ENCODE measurements at regions not wholly inside any gene's neighbourhood (a gene's known extent, or its start where the extent isn't known, plus 50 kb on each side); places are given as distances from the start of the nearest gene placed in this dataset.

GRCh38 chr2:220226076-220226475, 598.6 kb downstream of the SLC4A3 start:
- TF ChIP-seq POLR2A (IDR thresholded peaks at IDR 0.05) = no peak
- intact Hi-C loops (cut with DNase I; ENCODE audit: low total_unique reads) (no loop called here), in situ Hi-C loops (cut with MboI; ENCODE audit: low sequenced_read_pairs in 4 of 4) (no loop called here)
- Histone ChIP-seq H3K36me3 (no peaks in the 10 kb centered on the region), H3K27ac (no peak overlapping the region), H3K4me3 (no peak overlapping the region), H3K9me3 (no peaks in the 10 kb centered on the region), H3K4me1 (no peaks in the 10 kb centered on the region), H3K27me3 (no peaks in the 10 kb centered on the region)
- DNase-seq (no peak), ATAC-seq (no peak)

DNA sequence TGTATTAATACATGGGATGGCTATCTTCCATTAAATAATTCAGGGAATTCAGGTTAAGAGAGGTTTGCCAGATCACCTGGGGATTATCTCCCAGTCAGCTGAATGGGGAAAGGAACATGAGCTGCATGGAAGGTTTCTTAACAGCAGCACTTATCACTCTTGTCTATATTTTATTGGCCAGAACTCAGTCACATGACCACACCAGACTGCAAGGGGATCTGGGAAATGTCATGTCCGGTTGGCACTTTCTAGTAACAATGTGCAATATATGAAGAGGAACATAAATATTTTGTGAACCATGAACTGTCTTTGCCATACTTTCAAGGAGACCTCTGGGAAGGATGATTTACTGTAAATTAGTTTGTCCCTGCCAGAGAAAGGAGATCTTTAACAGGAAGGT, 599.1 kb downstream of the SLC4A3 start:
- DNase-seq (no peak), ATAC-seq (no peak)
- in situ Hi-C loops (cut with MboI; ENCODE audit: low sequenced_read_pairs in 4 of 4) = no loop called here
- Histone ChIP-seq H3K27me3 (no peaks in the 10 kb centered on the region), H3K4me3 (no peak overlapping the region), H3K36me3 (no peaks in the 10 kb centered on the region), H3K4me1 (no peaks in the 10 kb centered on the region), H3K9me3 (no peaks in the 10 kb centered on the region), H3K27ac (no peak overlapping the region)
- intact Hi-C loops (cut with DNase I; ENCODE audit: low total_unique reads) = no loop called here
- TF ChIP-seq POLR2A (IDR thresholded peaks at IDR 0.05) (no peak), CTCF (IDR thresholded peaks at IDR 0.05 in 4 of 5, conservative IDR thresholded peaks at IDR 0.05 in 1 of 5) (no peak)

- no peak for TF ChIP-seq POLR2A (IDR thresholded peaks at IDR 0.05)
- TF ChIP-seq CTCF (IDR thresholded peaks at IDR 0.05 in 4 of 5, conservative IDR thresholded peaks at IDR 0.05 in 1 of 5) = no peak
- Histone ChIP-seq H3K4me3 (no peak overlapping the region), H3K27ac (no peak overlapping the region), H3K4me1 (no peaks in the 10 kb centered on the region), H3K36me3 (no peaks in the 10 kb centered on the region), H3K27me3 (no peaks in the 10 kb centered on the region), H3K9me3 (no peaks in the 10 kb centered on the region)
- in situ Hi-C loops (cut with MboI; ENCODE audit: low sequenced_read_pairs in 4 of 4) = no loop called here
- DNase-seq (no peak), ATAC-seq (no peak)
- intact Hi-C loops (cut with DNase I; ENCODE audit: low total_unique reads) = no loop called here
These were observed 600.0 kb downstream of the SLC4A3 start for GRCh38 chr2:220227266-220227920.

- Histone ChIP-seq H3K4me3 (no peak overlapping the region), H3K27ac (no peak overlapping the region), H3K4me1 (no peaks in the 10 kb centered on the region), H3K9me3 (no peaks in the 10 kb centered on the region), H3K36me3 (no peaks in the 10 kb centered on the region), H3K27me3 (no peaks in the 10 kb centered on the region)
- TF ChIP-seq POLR2A (IDR thresholded peaks at IDR 0.05) (no peak), CTCF (IDR thresholded peaks at IDR 0.05 in 4 of 5, conservative IDR thresholded peaks at IDR 0.05 in 1 of 5) (no peak)
- no peak for ATAC-seq
- intact Hi-C loops (cut with DNase I; ENCODE audit: low total_unique reads) = no loop called here
- in situ Hi-C loops (cut with MboI; ENCODE audit: low sequenced_read_pairs in 4 of 4) = no loop called here
- no peak for DNase-seq
These were observed 601.0 kb downstream of the SLC4A3 start for GRCh38 chr2:220228310-220229006.

DNA sequence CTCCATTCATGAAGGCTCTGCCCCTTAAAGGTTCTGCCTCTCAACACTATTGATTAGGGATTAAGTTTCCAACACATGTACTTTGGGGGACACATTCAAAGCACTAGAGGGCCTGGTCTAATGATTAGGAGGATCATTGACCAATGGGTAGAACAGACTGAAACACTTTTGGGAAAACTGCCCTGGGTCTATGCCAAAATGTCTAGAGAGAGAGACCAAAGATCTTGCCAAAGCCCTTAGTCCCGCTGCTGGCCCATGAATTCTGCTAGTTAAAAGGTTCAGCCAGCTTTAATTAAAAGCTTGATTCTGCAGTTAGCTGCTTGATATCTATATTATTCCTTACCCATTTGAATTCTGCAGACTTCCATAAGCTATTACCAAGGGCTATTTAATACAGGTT, 613.2 kb downstream of the SLC4A3 start:
- H3K9me3 ChIP-seq = no peaks in the 10 kb centered on the region
- no peak overlapping the region for H3K27ac ChIP-seq
- H3K4me1 ChIP-seq = no peaks in the 10 kb centered on the region
- TF ChIP-seq CTCF (IDR thresholded peaks at IDR 0.05 in 4 of 5, conservative IDR thresholded peaks at IDR 0.05 in 1 of 5) (no peak), POLR2A (IDR thresholded peaks at IDR 0.05) (no peak)
- H3K27me3 ChIP-seq = no peaks in the 10 kb centered on the region
- in situ Hi-C loops (cut with MboI; ENCODE audit: low sequenced_read_pairs in 4 of 4) (no loop called here), intact Hi-C loops (cut with DNase I; ENCODE audit: low total_unique reads) (no loop called here)
- H3K36me3 ChIP-seq = no peaks in the 10 kb centered on the region
- DNase-seq (no peak), ATAC-seq (no peak)
- H3K4me3 ChIP-seq = no peak overlapping the region

Measured in gastrocnemius medialis (tissue), 4 donors.